Ishikawa (cell line): ENCODE measurements at regions not wholly inside any gene's neighbourhood (a gene's known extent, or its start where the extent isn't known, plus 50 kb on each side); places are given as distances from the start of the nearest gene placed in this dataset.

Experiments
- CEBPB ChIP-seq: IDR thresholded peaks from 2 replicates; pipeline ENCODE4 v1.6.1; 2012
- CREB1 ChIP-seq: IDR thresholded peaks from 2 replicates; pipeline ENCODE4 v1.6.1; 2012; ENCODE audit warnings: low read depth
- EGR1 ChIP-seq: IDR thresholded peaks from 2 replicates; pipeline ENCODE4 v1.6.1; 2012
- EP300 ChIP-seq: IDR thresholded peaks from 2 replicates; pipeline ENCODE4 v1.6.1; 2012; ENCODE audit warnings: borderline replicate concordance
- FOXM1 ChIP-seq: IDR thresholded peaks from 2 replicates; pipeline ENCODE4 v1.6.1; 2012; ENCODE audit warnings: low read depth, borderline replicate concordance
- NFIC ChIP-seq: IDR thresholded peaks from 2 replicates; pipeline ENCODE4 v1.6.1; 2012
- RAD21 ChIP-seq: IDR thresholded peaks from 2 replicates; pipeline ENCODE4 v1.6.1; 2012; ENCODE audit warnings: low read depth
- TAF1 ChIP-seq: IDR thresholded peaks from 2 replicates; pipeline ENCODE4 v1.6.1; 2012; ENCODE audit warnings: low read depth, mild to moderate bottlenecking
- TCF12 ChIP-seq: IDR thresholded peaks from 2 replicates; pipeline ENCODE4 v1.6.1; 2012; ENCODE audit warnings: low read depth
- TEAD4 ChIP-seq: IDR thresholded peaks from 2 replicates; pipeline ENCODE4 v1.6.1; 2012
- YY1 ChIP-seq: IDR thresholded peaks from 2 replicates; pipeline ENCODE4 v1.6.1; 2012; ENCODE audit warnings: low read depth
- ZBTB7A ChIP-seq: IDR thresholded peaks from 2 replicates; pipeline ENCODE4 v1.6.1; 2012; ENCODE audit warnings: low read depth
- TF ChIP-seq, protein P1 (sequence below): IDR thresholded peaks from 2 replicates; pipeline ENCODE4 v1.6.1; 2012; ENCODE audit warnings: low read depth, mild to moderate bottlenecking
- TF ChIP-seq, protein P2 (sequence below): IDR thresholded peaks from 2 replicates; pipeline ENCODE4 v1.6.1; 2012
- TF ChIP-seq, protein P3 (sequence below): IDR thresholded peaks from 2 replicates; pipeline ENCODE4 v1.6.1; 2012

DNA sequence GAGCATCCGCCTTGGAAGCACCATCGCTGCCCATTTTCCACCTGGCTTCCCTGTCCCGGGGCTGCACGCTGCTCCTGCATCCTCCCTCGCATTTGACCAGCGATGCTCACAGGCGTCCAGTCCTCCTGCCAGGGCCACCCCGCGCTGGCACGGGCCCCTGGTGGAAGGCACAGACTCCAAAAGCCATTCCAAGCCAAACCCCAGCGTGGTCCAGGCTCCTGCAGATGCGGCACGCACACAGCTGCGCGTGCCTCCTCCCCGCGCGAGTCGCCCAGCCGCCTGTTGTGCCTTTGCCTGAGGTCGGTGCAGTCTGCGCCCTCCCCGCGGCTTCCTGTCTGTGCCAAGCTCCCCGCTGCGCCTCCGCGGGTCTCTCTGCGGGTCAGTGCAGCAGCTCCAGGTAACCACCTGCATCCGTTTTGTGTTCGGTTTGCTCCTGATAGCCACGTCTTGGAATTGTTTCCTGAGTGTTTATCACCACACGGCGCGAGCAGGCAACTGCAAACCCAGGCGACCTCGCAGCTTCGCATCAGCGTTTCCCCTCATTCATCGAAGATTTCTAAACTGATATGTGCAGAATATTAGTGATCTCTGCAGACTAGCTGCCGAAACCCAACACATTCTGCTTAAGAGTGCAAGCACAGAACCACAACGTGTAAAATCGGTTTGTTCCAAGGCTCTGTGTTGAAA, 65.2 kb upstream of the SALL3 start:
- TF ChIP-seq TAF1 = no peak

DNA sequence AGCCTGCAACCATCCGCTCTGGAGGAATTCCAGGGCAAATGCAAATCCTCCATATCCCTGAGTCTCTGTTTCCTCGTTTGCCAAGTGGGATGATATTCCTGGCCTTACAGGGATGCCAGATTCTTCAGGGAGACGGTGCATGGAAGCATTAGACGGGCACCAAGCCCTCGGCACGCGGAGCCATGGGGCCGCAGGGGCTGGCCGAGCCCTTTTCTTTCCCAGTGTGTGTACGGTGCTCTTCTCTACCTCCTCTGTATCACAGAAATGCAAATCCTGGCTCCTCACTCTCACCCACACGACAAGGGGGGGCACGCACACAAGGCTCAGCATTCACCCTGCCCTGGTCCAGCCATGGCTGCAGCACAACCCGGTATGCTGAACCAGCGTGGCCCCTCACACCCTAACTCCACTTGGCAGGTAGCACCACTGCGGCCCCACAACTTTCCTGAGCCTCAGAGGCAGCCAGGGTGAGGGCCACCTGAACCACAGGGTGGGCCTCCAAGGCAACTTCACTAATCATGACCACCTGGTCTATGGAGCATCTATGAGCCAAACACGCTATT, 64.1 kb upstream of the SALL3 start:
- no peak for TF ChIP-seq TAF1
- TF ChIP-seq ZBTB7A = no peak
- no peak for TF ChIP-seq CREB1
- TF ChIP-seq, protein P1, sequence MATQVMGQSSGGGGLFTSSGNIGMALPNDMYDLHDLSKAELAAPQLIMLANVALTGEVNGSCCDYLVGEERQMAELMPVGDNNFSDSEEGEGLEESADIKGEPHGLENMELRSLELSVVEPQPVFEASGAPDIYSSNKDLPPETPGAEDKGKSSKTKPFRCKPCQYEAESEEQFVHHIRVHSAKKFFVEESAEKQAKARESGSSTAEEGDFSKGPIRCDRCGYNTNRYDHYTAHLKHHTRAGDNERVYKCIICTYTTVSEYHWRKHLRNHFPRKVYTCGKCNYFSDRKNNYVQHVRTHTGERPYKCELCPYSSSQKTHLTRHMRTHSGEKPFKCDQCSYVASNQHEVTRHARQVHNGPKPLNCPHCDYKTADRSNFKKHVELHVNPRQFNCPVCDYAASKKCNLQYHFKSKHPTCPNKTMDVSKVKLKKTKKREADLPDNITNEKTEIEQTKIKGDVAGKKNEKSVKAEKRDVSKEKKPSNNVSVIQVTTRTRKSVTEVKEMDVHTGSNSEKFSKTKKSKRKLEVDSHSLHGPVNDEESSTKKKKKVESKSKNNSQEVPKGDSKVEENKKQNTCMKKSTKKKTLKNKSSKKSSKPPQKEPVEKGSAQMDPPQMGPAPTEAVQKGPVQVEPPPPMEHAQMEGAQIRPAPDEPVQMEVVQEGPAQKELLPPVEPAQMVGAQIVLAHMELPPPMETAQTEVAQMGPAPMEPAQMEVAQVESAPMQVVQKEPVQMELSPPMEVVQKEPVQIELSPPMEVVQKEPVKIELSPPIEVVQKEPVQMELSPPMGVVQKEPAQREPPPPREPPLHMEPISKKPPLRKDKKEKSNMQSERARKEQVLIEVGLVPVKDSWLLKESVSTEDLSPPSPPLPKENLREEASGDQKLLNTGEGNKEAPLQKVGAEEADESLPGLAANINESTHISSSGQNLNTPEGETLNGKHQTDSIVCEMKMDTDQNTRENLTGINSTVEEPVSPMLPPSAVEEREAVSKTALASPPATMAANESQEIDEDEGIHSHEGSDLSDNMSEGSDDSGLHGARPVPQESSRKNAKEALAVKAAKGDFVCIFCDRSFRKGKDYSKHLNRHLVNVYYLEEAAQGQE = no peak
- TF ChIP-seq EGR1 = no peak
- no peak for TF ChIP-seq YY1
- no peak for TF ChIP-seq CEBPB
- TF ChIP-seq NFIC = no peak
- TF ChIP-seq, protein P2, sequence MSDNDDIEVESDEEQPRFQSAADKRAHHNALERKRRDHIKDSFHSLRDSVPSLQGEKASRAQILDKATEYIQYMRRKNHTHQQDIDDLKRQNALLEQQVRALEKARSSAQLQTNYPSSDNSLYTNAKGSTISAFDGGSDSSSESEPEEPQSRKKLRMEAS = no peak
- TF ChIP-seq TEAD4 = no peak
- no peak for TF ChIP-seq FOXM1
- TF ChIP-seq TCF12 = no peak
- TF ChIP-seq EP300 = no peak
- TF ChIP-seq, protein P3, sequence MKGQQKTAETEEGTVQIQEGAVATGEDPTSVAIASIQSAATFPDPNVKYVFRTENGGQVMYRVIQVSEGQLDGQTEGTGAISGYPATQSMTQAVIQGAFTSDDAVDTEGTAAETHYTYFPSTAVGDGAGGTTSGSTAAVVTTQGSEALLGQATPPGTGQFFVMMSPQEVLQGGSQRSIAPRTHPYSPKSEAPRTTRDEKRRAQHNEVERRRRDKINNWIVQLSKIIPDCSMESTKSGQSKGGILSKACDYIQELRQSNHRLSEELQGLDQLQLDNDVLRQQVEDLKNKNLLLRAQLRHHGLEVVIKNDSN = no peak
- no peak for TF ChIP-seq RAD21

DNA sequence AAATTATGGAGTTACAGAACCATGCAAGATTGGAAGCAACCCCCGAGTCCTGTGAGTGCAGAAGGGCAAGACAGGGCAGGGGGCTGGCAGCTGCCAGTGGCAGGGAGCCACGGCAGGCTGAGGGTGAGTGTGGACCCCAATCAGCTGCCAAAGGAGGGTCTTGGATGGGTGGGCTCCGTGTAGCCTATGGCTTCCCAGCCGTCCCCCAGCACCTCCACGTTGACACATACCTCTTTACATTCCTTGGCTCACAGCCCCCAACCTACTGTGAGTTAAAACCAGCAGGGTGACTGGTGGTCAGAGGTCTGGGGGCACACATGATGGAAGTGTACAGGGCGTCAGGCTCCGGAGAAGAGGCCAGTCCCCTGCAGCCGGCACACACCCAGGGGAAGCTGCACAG, 60.9 kb upstream of the SALL3 start:
- TF ChIP-seq TAF1 = no peak

DNA sequence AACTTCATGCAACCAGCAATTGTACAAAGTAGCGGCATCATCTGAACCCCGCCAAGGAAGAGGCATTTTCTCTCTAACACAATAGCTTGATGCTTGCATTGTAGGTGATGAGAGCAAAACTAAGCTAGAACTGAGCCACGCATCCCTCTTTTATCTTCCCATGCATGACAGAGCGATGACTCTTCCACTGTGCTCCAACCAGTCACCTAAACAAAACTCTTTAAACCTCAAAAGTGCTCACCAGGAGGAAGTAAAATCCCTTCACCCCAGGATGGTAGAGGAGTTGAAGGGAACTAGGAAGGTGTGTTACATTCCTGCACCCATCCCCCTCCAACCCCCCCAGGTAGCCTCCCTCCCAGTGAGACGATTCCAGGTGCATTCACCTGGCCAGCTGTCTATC, 59.7 kb upstream of the SALL3 start:
- TF ChIP-seq TCF12 (no peak), EP300 (no peak), TAF1 (no peak), NFIC (no peak), RAD21 (no peak), YY1 (no peak), FOXM1 (no peak), CREB1 (no peak), EGR1 (no peak), CEBPB (no peak), ZBTB7A (no peak), TEAD4 (no peak)
- TF ChIP-seq, protein P3 = no peak
- TF ChIP-seq, protein P2 = no peak
- TF ChIP-seq, protein P1 = no peak

DNA sequence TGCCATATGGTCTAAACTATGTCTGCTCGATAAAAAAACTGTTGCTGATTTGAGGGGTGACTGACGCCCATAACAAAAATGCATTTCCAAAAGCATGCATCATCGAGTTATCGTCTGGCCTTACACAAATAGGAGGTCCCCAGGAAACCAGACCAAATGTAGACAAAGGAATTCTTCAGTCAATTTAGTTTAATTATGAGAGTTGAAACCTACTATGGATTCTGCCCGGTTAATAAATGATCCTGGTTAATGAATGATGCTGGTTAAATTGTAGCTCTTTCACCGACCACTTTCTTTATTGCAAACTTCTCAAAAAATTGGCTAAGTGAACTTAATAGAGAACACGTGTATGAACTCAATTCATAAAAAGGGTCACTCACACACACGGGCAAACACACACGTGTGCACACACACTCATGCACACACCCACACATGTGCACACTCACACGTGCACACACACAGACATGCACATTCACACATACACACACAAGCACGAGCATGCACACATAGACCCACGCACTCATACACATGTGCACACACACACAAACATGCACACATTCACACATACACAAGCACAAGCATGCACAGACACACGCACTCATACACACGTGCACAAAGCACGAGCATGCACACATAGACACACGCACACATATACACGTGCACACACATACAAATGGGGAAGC, 59.0 kb upstream of the SALL3 start:
- TF ChIP-seq, protein P2 = no peak
- TF ChIP-seq RAD21 (no peak), TCF12 (no peak), TEAD4 (no peak), CREB1 (no peak), EP300 (no peak), EGR1 (no peak), YY1 (no peak), CEBPB (no peak), TAF1 (no peak), ZBTB7A (no peak), NFIC (no peak), FOXM1 (no peak)
- TF ChIP-seq, protein P1 = no peak
- TF ChIP-seq, protein P3 = no peak
